Dendritic cell treated with granulocyte-macrophage colony-stimulating factor and Interleukin-4, amounts not matched to agents 40 ng/mL and 50 ng/mL, for 4 days (primary cell): ENCODE measurements at regions not wholly inside any gene's neighbourhood (a gene's known extent, or its start where the extent isn't known, plus 50 kb on each side); places are given as distances from the start of the nearest gene placed in this dataset.
"Not testable (repeated sequence)": the region's sequence is repeated elsewhere in the genome, so short reads cannot be mapped to it uniquely, and the experiment has no call there.

Experiments used
- H3K27ac Mint-ChIP-seq: one replicate; pipeline ENCODE4 v1.8.0; 2022; ENCODE audit warnings: mild to moderate bottlenecking, mixed read lengths
- H3K27me3 Mint-ChIP-seq: one replicate; pipeline ENCODE4 v1.8.0; 2022; ENCODE audit warnings: mild to moderate bottlenecking, mixed read lengths
- H3K36me3 Mint-ChIP-seq: one replicate; pipeline ENCODE4 v1.8.0; 2022; ENCODE audit warnings: low read depth, mixed read lengths
- H3K4me1 Mint-ChIP-seq: one replicate; pipeline ENCODE4 v1.8.0; 2022; ENCODE audit warnings: low read depth, mixed read lengths
- H3K4me3 Mint-ChIP-seq: one replicate; pipeline ENCODE4 v1.8.0; 2022; ENCODE audit warnings: mild to moderate bottlenecking, moderate library complexity, mixed read lengths
- H3K9me3 Mint-ChIP-seq: one replicate; pipeline ENCODE4 v1.8.0; 2022; ENCODE audit warnings: mixed read lengths
- intact Hi-C: fragments of 100-400 bp; cut with micrococcal nuclease; formaldehyde crosslinking; loops from one replicate; pipeline ENCODE4 v1.15.0; 2022

DNA sequence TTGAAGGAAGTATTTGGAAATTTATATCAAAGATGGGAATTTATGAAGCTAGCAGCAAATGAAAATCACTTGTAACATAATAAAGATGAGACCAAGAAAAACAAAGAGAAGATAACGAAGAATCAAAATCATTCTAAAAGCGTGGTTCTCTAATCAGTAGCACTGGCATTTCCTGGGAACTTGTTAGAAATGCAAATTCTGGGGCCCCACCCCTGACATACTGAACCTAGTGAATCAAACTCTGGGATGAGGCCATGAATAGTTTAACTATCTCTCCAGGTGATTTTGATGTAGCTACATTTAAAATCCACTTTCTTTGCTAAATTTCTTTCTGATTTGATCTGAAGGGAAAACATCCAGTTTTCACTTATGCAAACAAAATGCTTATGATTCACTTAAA is 1075.6 kb downstream of the HACE1 start:
- H3K36me3 Mint-ChIP-seq, result no peaks in the 10 kb centered on the region
- intact Hi-C loops, result no loop called here
- H3K27ac Mint-ChIP-seq, result no peak overlapping the region
- no peaks in the 10 kb centered on the region for H3K9me3 Mint-ChIP-seq
- H3K4me3 Mint-ChIP-seq, result no peak overlapping the region
- no peaks in the 10 kb centered on the region for H3K27me3 Mint-ChIP-seq
- no peaks in the 10 kb centered on the region for H3K4me1 Mint-ChIP-seq

GRCh38 chr6:103783329-103783728 is 1076.4 kb downstream of the HACE1 start:
- Mint-ChIP-seq H3K4me1 (no peaks in the 10 kb centered on the region), H3K9me3 (no peaks in the 10 kb centered on the region), H3K27ac (no peak overlapping the region), H3K36me3 (no peaks in the 10 kb centered on the region), H3K27me3 (no peaks in the 10 kb centered on the region), H3K4me3 (no peak overlapping the region)
- intact Hi-C loops, result no loop called here

- H3K36me3 Mint-ChIP-seq, result no peaks in the 10 kb centered on the region
- H3K4me1 Mint-ChIP-seq, result no peaks in the 10 kb centered on the region
- no peak overlapping the region for H3K4me3 Mint-ChIP-seq
- intact Hi-C loops, result no loop called here
- H3K9me3 Mint-ChIP-seq, result no peaks in the 10 kb centered on the region
- no peaks in the 10 kb centered on the region for H3K27me3 Mint-ChIP-seq
- H3K27ac Mint-ChIP-seq, result no peak overlapping the region
Observed at GRCh38 chr6:103769431-103769830, 1090.3 kb downstream of the HACE1 start.

DNA sequence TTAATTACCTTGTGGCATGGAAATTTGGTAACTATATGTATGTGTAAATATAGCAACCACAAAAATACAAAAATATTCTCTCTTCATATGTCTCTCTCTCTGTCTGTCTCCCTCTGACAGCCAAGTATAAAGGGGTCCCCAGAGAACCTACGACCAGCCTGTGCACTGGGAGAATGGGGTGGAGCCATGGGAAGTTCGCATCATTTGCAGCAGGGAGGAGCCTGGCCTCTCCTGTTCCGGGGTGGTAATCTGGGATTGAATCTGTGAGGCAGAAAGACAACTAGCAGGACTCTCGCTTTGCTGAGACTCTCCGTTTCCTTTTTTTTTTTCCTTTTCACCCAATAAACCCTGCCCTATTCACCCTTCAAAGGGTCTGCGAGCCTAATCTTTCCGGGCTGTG is 1109.1 kb downstream of the HACE1 start:
- Mint-ChIP-seq H3K27me3 (no peaks in the 10 kb centered on the region), H3K9me3 (no peaks in the 10 kb centered on the region), H3K36me3 (no peaks in the 10 kb centered on the region), H3K27ac (no peak overlapping the region), H3K4me3 (no peak overlapping the region), H3K4me1 (no peaks in the 10 kb centered on the region)
- intact Hi-C loops, result no loop called here

DNA sequence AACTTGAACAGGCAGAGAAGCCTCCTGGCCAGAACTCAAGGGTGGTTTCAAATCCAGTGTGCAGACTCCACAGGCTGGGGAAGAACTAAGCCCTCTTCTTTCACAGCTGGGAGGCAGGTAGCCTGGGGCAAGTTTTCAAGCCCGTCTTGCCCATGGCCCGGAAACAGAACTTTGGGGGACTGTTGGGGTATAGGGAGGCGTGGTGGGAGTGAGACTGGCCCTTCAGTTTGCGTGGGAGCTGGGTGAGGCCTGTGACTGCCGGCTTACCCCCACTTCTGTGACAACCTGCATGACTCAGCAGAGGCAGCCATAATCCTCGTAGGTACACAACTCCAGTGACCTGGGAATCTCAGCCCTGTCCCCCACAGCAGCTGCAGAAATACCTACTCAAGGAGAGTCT is 1125.7 kb downstream of the HACE1 start:
- Mint-ChIP-seq H3K27me3 (no peaks in the 10 kb centered on the region), H3K9me3 (peaks cover 8% of the 10 kb centered on the region), H3K27ac (no peak overlapping the region), H3K36me3 (no peaks in the 10 kb centered on the region), H3K4me3 (no peak overlapping the region), H3K4me1 (no peaks in the 10 kb centered on the region)
- intact Hi-C loops, result no loop called here

- Mint-ChIP-seq H3K27ac (no peak overlapping the region), H3K36me3 (no peaks in the 10 kb centered on the region), H3K4me1 (no peaks in the 10 kb centered on the region), H3K9me3 (peaks cover 4% of the 10 kb centered on the region), H3K4me3 (no peak overlapping the region), H3K27me3 (no peaks in the 10 kb centered on the region)
- intact Hi-C loops, result no loop called here
Observed at GRCh38 chr6:103729658-103730057, 1130.1 kb downstream of the HACE1 start.

DNA sequence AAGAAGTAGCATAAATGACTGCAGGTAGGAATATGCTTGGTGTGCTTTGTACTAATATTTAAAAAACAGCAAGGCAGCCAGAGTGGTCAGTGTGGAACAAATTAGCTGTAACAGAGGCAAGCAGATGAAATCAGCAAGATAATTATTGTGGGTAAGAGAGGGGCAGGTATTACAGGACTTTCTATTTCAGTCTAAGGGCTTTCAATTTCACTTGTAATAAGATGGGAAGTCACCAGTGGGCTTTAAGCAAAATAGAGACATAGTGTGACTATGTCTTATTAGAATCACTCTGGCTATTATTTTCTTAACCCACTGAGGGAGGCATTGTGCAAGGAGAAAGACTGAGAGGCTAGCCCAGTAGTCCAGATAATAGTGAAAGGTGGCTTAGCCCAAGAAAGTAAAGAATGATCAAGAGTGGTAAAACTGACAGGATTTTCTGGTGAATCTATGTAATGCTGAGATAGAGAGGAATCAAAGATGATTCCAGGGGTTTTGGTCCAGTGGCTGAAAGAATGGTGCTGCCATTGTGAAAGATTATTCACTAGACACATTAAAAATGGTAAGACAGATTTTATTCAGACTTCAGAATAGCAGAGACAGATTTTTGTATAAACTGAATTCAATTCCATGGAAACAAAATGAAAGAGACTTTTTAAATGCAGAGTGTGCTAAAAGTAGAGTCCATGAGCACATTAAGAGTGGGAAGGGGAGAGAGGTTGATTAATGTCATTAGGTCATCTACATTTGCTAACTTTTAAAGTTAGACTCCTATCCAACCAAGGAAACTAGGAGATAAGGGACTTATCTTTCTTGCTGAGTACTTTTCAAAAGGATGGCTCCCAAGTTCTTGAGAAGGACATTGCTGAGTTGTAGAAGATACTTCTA is 1136.0 kb downstream of the HACE1 start:
- no peak overlapping the region for H3K27ac Mint-ChIP-seq
- no peaks in the 10 kb centered on the region for H3K4me1 Mint-ChIP-seq
- no peaks in the 10 kb centered on the region for H3K36me3 Mint-ChIP-seq
- H3K27me3 Mint-ChIP-seq, result no peaks in the 10 kb centered on the region
- no peak overlapping the region for H3K4me3 Mint-ChIP-seq
- H3K9me3 Mint-ChIP-seq, result no peaks in the 10 kb centered on the region
- intact Hi-C loops, result no loop called here

DNA sequence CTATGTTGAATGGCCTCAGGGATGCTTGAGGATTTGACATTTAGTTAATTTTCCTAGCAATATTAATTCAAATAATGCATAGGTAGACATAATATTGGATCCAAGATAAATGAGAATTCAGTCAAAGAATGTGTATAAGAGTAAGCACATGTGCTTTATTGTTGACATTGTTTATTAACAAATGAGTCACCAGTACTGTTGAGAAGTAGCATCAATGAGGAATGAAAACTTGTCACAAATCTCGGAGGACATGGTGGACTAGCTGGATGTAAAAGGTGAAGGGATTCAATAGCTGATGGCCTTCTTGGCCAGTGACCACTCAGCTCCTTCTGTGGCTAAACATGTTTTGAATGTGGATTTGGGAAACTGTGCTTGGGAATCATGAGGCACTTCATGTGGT is 1137.0 kb downstream of the HACE1 start:
- Mint-ChIP-seq H3K27ac (no peak overlapping the region), H3K9me3 (no peaks in the 10 kb centered on the region), H3K4me1 (no peaks in the 10 kb centered on the region), H3K27me3 (no peaks in the 10 kb centered on the region), H3K4me3 (no peak overlapping the region), H3K36me3 (no peaks in the 10 kb centered on the region)
- intact Hi-C loops, result no loop called here

- no peaks in the 10 kb centered on the region for H3K36me3 Mint-ChIP-seq
- H3K4me3 Mint-ChIP-seq, result no peak overlapping the region
Observed at GRCh38 chr6:103721923-103722322, 1137.8 kb downstream of the HACE1 start.

GRCh38 chr6:103720393-103720792 is 1139.3 kb downstream of the HACE1 start:
- intact Hi-C loops, result no loop called here
- H3K9me3 Mint-ChIP-seq, result no peaks in the 10 kb centered on the region
- no peaks in the 10 kb centered on the region for H3K4me1 Mint-ChIP-seq
- H3K27ac Mint-ChIP-seq, result no peak overlapping the region
- H3K27me3 Mint-ChIP-seq, result no peaks in the 10 kb centered on the region
- no peak overlapping the region for H3K4me3 Mint-ChIP-seq
- H3K36me3 Mint-ChIP-seq, result no peaks in the 10 kb centered on the region

More at GRCh38 chr6:103721923-103722322, 1137.8 kb downstream of the HACE1 start:
- intact Hi-C loops, result no loop called here
- H3K4me1 Mint-ChIP-seq, result no peaks in the 10 kb centered on the region
- no peak overlapping the region for H3K27ac Mint-ChIP-seq
- H3K27me3 Mint-ChIP-seq, result no peaks in the 10 kb centered on the region
- no peaks in the 10 kb centered on the region for H3K9me3 Mint-ChIP-seq

DNA sequence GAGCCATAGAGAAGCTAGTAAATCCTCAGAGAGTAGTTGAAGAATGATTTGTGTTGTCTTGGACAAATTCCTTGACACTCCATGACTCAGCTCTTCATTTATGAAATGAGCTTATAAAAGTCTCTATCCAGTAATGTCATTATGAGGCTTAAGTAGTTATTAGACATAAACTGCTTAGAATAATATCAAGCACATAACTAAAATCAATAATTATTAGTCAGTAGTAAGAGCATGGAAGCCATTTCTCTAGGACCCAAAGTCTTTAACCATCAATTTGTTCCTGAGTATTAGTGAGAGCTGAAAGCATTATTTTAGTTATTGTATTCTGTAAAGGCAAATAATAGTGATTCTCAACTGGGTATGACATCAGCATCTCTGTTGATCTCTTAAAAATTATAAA is 1140.2 kb downstream of the HACE1 start:
- H3K4me1 Mint-ChIP-seq, result no peaks in the 10 kb centered on the region

GRCh38 chr6:103715269-103715668 is 1144.5 kb downstream of the HACE1 start:
- H3K27ac Mint-ChIP-seq, result no peak overlapping the region
- intact Hi-C loops, result no loop called here
- no peaks in the 10 kb centered on the region for H3K36me3 Mint-ChIP-seq
- no peaks in the 10 kb centered on the region for H3K9me3 Mint-ChIP-seq
- H3K4me3 Mint-ChIP-seq, result no peak overlapping the region
- no peaks in the 10 kb centered on the region for H3K4me1 Mint-ChIP-seq
- no peaks in the 10 kb centered on the region for H3K27me3 Mint-ChIP-seq

More for the DNA sequence above, 1140.2 kb downstream of the HACE1 start:
- H3K27me3 Mint-ChIP-seq, result no peaks in the 10 kb centered on the region
- intact Hi-C loops, result no loop called here
- no peak overlapping the region for H3K4me3 Mint-ChIP-seq
- no peak overlapping the region for H3K27ac Mint-ChIP-seq
- H3K9me3 Mint-ChIP-seq, result no peaks in the 10 kb centered on the region
- no peaks in the 10 kb centered on the region for H3K36me3 Mint-ChIP-seq

GRCh38 chr6:103709236-103709635 is 1150.5 kb downstream of the HACE1 start:
- H3K4me3 Mint-ChIP-seq, intact Hi-C loops, H3K36me3 Mint-ChIP-seq, H3K9me3 Mint-ChIP-seq, H3K27me3 Mint-ChIP-seq, H3K4me1 Mint-ChIP-seq, H3K27ac Mint-ChIP-seq: not testable (repeated sequence)

DNA sequence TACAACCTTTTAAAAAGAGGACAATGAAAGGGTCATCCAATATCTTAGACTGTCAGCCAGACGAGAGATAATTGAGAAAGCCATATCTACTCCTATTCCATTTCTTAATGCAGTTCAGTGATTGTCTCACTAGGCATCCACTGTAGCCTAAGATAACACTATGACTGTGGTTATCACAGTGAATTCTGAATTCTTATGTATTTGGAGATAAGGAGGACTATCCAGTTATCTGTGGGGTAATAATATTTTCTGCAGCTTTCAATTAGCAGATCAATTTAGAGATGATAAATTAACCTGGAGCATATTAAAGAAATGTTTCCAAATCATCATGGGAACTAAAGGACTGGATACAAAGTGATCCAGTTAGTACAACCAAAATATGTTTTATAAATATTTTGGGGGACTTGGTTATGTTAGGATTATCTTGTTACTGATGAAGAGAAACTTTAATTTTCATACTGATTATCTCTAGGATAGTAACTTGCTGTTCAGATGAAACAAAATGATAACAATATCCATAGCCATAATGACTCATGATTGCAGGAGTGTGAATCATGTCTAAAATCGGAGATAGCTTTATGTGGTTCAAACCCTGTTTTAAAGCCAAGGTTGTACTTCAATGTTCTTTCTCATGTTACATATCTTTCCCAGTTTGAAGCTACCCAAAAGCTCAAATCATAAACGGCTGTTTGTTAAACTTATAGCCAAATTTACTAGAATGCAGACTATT is 1152.0 kb downstream of the HACE1 start:
- intact Hi-C loops, result no loop called here
- Mint-ChIP-seq H3K27me3 (no peaks in the 10 kb centered on the region), H3K27ac (no peak overlapping the region), H3K36me3 (no peaks in the 10 kb centered on the region), H3K4me3 (no peak overlapping the region), H3K4me1 (no peaks in the 10 kb centered on the region), H3K9me3 (no peaks in the 10 kb centered on the region)
